ENCODE measurements at regions not wholly inside any gene's neighbourhood (a gene's known extent, or its start where the extent isn't known, plus 50 kb on each side); places are given as distances from the start of the nearest gene placed in this dataset.
"Not testable (repeated sequence)": the region's sequence is repeated elsewhere in the genome, so short reads cannot be mapped to it uniquely, and the experiment has no call there.

DNA sequence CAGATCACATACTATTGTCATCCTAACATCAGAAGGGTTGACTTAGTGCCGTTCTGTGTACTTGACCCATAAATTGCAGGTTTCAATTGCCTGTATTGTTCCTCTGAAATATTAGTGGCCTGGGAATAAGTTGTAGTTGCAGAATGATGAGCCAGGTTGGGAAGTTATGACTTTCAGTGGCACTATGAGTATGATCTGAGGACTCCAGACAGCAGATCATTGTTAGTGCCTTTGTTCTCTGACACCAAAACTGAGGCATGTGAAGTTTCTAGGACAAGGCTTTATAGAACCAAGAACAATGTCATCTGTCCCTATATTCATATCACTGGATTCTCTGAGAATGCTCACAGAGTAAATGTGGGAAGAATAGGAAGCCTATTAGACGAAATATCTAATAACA lies 403.7 kb downstream of the STK39 start:
- Histone ChIP-seq H3K4me3 (no peak overlapping the region), H3K9me3 (no peaks in the 10 kb centered on the region), H3K27ac (no peak overlapping the region), H3K27me3 (no peaks in the 10 kb centered on the region), H3K36me3 (no peaks in the 10 kb centered on the region), H3K4me1 (no peaks in the 10 kb centered on the region)
- TF ChIP-seq CTCF (IDR thresholded peaks at IDR 0.05), result no peak
- ATAC-seq (no peak), DNase-seq (no peak)
- intact Hi-C loops (cut with DNase I), result no loop called here

- H3K36me3 ChIP-seq, result no peaks in the 10 kb centered on the region
- intact Hi-C loops (cut with DNase I), result no loop called here
- H3K27me3 ChIP-seq, result no peaks in the 10 kb centered on the region
- DNase-seq, result no peak
- H3K4me3 ChIP-seq, result no peak overlapping the region
- no peak for ATAC-seq
- TF ChIP-seq CTCF (IDR thresholded peaks at IDR 0.05), result no peak
- H3K4me1 ChIP-seq, result no peaks in the 10 kb centered on the region
- no peaks in the 10 kb centered on the region for H3K9me3 ChIP-seq
- H3K27ac ChIP-seq, result no peak overlapping the region
These were observed 404.2 kb downstream of the STK39 start for GRCh38 chr2:167843217-167843616.

DNA sequence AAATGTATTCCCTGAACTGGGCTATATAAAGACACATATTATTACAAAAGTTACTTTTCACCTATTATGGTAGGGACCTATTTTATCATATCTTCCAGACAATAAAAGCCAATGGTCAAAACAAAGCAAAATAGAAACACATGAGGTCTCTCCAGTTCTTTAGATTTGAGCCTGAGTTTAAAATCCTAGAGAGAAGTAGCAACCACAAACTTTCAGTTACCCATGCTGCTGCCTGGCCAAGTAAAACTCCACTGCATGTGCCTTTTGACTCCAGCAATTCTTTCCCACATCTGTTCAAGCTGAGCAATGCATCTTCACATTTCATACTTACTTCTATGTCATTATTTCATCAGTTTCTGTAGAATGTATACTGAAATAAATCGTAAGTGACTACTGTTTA lies 405.3 kb downstream of the STK39 start:
- no peak for TF ChIP-seq CTCF (IDR thresholded peaks at IDR 0.05)
- Histone ChIP-seq H3K36me3 (no peaks in the 10 kb centered on the region), H3K9me3 (no peaks in the 10 kb centered on the region), H3K27ac (no peak overlapping the region), H3K27me3 (no peaks in the 10 kb centered on the region), H3K4me1 (no peaks in the 10 kb centered on the region), H3K4me3 (no peak overlapping the region)
- no peak for DNase-seq
- intact Hi-C loops (cut with DNase I), result no loop called here
- ATAC-seq, result no peak

GRCh38 chr2:167835290-167835689 lies 412.1 kb downstream of the STK39 start:
- H3K9me3 ChIP-seq; H3K4me3 ChIP-seq; H3K4me1 ChIP-seq; H3K36me3 ChIP-seq; ATAC-seq; DNase-seq; intact Hi-C loops (cut with DNase I); H3K27ac ChIP-seq; H3K27me3 ChIP-seq: not testable (repeated sequence)

- Histone ChIP-seq H3K27me3 (no peaks in the 10 kb centered on the region), H3K36me3 (no peaks in the 10 kb centered on the region), H3K4me3 (no peak overlapping the region), H3K27ac (no peak overlapping the region), H3K9me3 (no peaks in the 10 kb centered on the region), H3K4me1 (no peaks in the 10 kb centered on the region)
- TF ChIP-seq CTCF (IDR thresholded peaks at IDR 0.05), result no peak
- no peak for ATAC-seq
- intact Hi-C loops (cut with DNase I), result no loop called here
- no peak for DNase-seq
These were observed 412.7 kb downstream of the STK39 start for GRCh38 chr2:167834707-167835106.

GRCh38 chr2:167833294-167833693 lies 414.1 kb downstream of the STK39 start:
- TF ChIP-seq CTCF (IDR thresholded peaks at IDR 0.05), result no peak
- DNase-seq, result no peak
- Histone ChIP-seq H3K9me3 (no peaks in the 10 kb centered on the region), H3K27me3 (no peaks in the 10 kb centered on the region), H3K36me3 (no peaks in the 10 kb centered on the region), H3K27ac (no peak overlapping the region), H3K4me3 (no peak overlapping the region), H3K4me1 (no peaks in the 10 kb centered on the region)
- intact Hi-C loops (cut with DNase I), result no loop called here
- no peak for ATAC-seq
